ENCODE measurements at regions not wholly inside any gene's neighbourhood (a gene's known extent, or its start where the extent isn't known, plus 50 kb on each side); places are given as distances from the start of the nearest gene placed in this dataset.
"Not testable (repeated sequence)": the region's sequence is repeated elsewhere in the genome, so short reads cannot be mapped to it uniquely, and the experiment has no call there.

GRCh38 chr22:47318041-47318737 lies 555.7 kb downstream of the TBC1D22A start:
- no peak for DNase-seq (ENCODE audit: low read depth in 2 of 2)

- no peak for DNase-seq (ENCODE audit: low read depth in 2 of 2)
Observed at GRCh38 chr22:47315862-47316419, 553.5 kb downstream of the TBC1D22A start.

GRCh38 chr22:47310601-47311000 lies 548.2 kb downstream of the TBC1D22A start:
- no peak for DNase-seq (ENCODE audit: low read depth in 2 of 2)

GRCh38 chr22:47309946-47310345 lies 547.5 kb downstream of the TBC1D22A start:
- no peak for DNase-seq (ENCODE audit: low read depth in 2 of 2)

- DNase-seq (ENCODE audit: low read depth in 2 of 2) = no peak
Observed at GRCh38 chr22:47309476-47309875, 547.0 kb downstream of the TBC1D22A start.

GRCh38 chr22:47308886-47309285 lies 546.4 kb downstream of the TBC1D22A start:
- DNase-seq (ENCODE audit: low read depth in 2 of 2) = no peak

GRCh38 chr22:47307822-47308221 lies 545.4 kb downstream of the TBC1D22A start:
- no peak for DNase-seq (ENCODE audit: low read depth in 2 of 2)

GRCh38 chr22:47307326-47307725 lies 544.9 kb downstream of the TBC1D22A start:
- DNase-seq (ENCODE audit: low read depth in 2 of 2) = no peak

- no peak for DNase-seq (ENCODE audit: low read depth in 2 of 2)
Observed at GRCh38 chr22:47304854-47305253, 542.4 kb downstream of the TBC1D22A start.

- DNase-seq (ENCODE audit: low read depth in 2 of 2) = no peak
Observed at GRCh38 chr22:47304191-47304831, 541.9 kb downstream of the TBC1D22A start.

- no peak for DNase-seq (ENCODE audit: low read depth in 2 of 2)
Observed at GRCh38 chr22:47303161-47303890, 540.9 kb downstream of the TBC1D22A start.

- not testable (repeated sequence) for DNase-seq (ENCODE audit: low read depth in 2 of 2)
Observed at GRCh38 chr22:47302587-47302986, 540.1 kb downstream of the TBC1D22A start.

- no peak for DNase-seq (ENCODE audit: low read depth in 2 of 2)
Observed at GRCh38 chr22:47301820-47302475, 539.5 kb downstream of the TBC1D22A start.

GRCh38 chr22:47300698-47301405 lies 538.4 kb downstream of the TBC1D22A start:
- no peak for DNase-seq (ENCODE audit: low read depth in 2 of 2)

- DNase-seq (ENCODE audit: low read depth in 2 of 2) = no peak
Observed at GRCh38 chr22:47299863-47300697, 537.6 kb downstream of the TBC1D22A start.

- DNase-seq (ENCODE audit: low read depth in 2 of 2) = no peak
Observed at GRCh38 chr22:47299211-47299862, 536.9 kb downstream of the TBC1D22A start.

- DNase-seq (ENCODE audit: low read depth in 2 of 2) = no peak
Observed at GRCh38 chr22:47298017-47298785, 535.8 kb downstream of the TBC1D22A start.

GRCh38 chr22:47297261-47298016 lies 535.0 kb downstream of the TBC1D22A start:
- no peak for DNase-seq (ENCODE audit: low read depth in 2 of 2)

Measured in dermis microvascular lymphatic vessel endothelial cell (primary cell).